ENCODE measurements at regions not wholly inside any gene's neighbourhood (a gene's known extent, or its start where the extent isn't known, plus 50 kb on each side); places are given as distances from the start of the nearest gene placed in this dataset.

DNA sequence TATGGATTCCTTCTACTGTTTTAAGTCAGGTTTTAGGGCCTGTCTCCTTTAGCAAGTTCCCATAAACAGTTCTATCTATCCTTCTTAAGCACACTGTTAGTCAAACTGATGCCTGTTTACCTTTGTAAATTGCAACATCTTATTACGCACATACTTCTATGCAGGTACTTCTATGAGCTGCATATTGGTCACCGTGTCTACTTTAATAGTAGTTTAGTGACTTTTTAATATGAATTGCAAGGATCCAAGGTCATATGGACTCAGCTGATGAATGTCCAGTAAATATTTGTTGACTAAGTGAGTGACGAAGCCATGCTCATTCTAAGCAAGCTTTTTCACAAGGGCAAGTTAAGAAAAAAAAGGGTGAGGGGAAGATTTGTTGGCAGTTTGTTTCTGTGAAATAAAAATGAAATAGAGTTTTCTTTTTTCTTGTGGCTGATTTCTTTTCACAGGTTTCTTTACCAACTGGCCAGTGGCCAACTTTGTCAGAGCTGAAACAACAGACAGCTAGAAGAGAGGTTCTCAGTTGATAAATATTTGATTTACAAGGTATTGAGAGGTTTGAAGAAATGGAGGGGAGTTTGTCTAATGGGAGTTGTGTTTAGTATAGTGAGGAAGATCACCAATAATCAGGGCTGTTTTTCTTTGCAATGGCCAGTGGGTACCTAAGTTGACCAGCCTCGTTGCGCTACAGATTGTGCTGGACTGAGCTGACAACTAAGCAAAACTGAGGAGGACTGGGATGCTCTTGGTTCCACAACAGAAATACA, 141.1 kb downstream of the SLC15A5 start:
- TF ChIP-seq, protein P1, sequence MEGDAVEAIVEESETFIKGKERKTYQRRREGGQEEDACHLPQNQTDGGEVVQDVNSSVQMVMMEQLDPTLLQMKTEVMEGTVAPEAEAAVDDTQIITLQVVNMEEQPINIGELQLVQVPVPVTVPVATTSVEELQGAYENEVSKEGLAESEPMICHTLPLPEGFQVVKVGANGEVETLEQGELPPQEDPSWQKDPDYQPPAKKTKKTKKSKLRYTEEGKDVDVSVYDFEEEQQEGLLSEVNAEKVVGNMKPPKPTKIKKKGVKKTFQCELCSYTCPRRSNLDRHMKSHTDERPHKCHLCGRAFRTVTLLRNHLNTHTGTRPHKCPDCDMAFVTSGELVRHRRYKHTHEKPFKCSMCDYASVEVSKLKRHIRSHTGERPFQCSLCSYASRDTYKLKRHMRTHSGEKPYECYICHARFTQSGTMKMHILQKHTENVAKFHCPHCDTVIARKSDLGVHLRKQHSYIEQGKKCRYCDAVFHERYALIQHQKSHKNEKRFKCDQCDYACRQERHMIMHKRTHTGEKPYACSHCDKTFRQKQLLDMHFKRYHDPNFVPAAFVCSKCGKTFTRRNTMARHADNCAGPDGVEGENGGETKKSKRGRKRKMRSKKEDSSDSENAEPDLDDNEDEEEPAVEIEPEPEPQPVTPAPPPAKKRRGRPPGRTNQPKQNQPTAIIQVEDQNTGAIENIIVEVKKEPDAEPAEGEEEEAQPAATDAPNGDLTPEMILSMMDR (IDR thresholded peaks at IDR 0.05; ENCODE audit: low read depth, low read length), result no peak
- no peak for DNase-seq (ENCODE audit: extremely low read depth, low read depth)

DNA sequence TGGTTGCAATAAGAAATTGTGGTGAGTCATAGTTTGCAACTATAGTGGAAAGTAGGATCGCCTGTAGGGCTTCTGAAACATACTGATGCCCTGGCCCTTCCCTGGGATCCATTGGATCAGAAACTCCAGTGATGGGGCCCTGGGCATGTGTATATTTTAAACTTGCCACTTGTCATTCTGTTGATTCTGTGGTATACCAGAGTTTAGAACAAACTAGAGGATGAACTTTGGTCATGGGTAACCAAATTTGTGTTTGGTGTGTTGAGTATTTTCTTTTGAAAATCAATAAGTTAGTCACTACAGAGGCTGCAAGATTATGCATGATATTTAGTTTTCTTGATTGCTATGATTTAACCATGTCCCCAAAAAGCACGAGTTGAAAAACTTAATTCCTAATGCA, 142.2 kb downstream of the SLC15A5 start:
- DNase-seq (ENCODE audit: extremely low read depth, low read depth), result no peak
- TF ChIP-seq, protein P1 (IDR thresholded peaks at IDR 0.05; ENCODE audit: low read depth, low read length), result no peak

DNA sequence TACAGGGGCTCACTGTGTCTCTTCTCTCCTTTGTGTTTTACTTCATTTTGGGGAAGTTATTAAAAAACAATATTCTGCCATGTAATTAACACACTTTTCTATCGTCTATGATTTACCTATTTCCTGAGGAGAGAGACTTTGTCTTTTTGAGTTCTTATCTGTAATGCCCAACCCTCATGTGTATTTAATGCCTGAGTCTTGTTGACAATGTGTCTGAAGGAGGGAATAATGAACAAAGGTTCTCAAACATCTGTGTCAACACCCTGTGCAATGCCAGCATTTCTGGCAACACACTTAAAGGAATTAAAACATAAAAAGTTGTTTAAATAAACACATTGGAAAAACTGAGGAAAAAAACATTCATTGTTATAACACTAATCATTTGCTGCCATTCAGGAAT, 147.1 kb downstream of the SLC15A5 start:
- TF ChIP-seq, protein P1 (IDR thresholded peaks at IDR 0.05; ENCODE audit: low read depth, low read length), result no peak

DNA sequence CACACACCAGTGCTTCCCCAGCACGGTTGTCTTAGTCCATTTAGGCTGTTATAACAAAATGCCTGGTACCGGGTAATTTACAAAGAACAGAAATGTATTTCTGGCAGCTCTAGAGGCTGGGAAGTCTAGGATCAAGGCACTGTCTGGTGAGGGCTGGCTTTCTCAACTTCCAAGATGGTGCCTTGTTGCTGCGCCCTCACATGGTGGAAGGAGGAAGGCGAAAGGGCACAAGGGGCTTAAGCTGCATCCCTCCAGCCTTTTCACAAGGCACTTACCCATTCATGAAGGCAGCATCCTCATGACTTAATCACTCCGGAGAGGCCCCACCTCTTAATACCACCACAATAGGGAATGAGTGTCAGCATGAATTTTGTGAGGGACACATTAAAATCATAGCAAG, 155.5 kb downstream of the SLC15A5 start:
- DNase-seq (ENCODE audit: extremely low read depth, low read depth), result no peak
- TF ChIP-seq, protein P1 (IDR thresholded peaks at IDR 0.05; ENCODE audit: low read depth, low read length), result no peak

More for the DNA sequence above, 147.1 kb downstream of the SLC15A5 start:
- no peak for DNase-seq (ENCODE audit: extremely low read depth, low read depth)

DNA sequence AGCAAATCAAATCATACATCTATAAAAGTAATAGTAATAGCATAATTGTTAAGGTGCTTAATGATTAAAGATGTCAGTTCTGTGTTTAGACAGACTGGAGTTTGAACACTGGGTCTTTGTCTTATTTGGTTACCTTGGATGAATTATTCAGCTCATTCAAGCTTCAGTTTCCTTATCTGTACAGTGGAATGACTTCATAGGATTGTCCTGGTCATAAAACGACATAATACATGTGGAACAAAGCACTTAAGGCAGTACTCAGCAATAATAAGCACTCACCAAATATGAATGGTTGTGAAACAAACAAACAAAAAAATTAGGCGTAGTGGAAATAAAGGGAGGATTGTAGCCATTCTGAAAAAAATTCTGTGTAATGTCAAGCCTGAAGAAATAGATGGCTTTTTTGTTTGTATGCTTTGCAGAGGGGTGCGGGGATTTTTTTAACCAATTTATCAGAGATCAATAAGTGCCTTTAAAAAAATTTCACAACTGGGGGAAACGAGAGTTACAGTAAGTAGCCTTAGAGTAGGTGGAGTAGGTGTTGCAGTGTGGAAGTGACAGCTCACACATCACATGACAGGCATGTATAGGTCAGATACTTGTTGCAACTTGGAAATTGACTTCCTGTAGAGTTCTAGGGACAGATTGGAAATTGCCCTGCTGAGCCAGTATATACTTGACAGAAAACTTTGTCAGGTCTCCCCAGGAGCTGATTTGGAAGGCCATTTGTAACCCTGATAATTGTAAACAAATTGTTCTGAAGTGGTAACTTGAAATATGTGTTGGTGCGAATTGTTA, 157.7 kb downstream of the SLC15A5 start:
- DNase-seq (ENCODE audit: extremely low read depth, low read depth), result no peak

DNA sequence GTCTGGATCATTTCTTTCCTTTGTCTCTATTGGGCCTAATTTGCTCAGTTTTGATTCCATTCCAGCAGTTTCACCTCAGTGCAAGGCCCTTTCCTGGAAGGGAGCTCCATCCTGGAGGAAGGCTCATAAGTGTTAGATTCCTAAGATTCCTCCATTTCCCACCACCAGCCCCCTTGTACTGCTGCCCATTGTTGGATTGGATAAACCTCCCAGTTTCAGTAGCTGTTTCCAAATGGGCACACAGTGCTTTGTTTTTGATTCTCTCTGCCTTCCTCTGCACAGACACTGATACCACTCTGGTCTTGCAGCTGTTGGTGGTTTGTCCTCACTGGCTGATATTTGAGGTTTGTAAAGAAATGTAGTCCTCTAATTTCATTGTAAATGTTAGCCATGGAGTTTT, 158.9 kb downstream of the SLC15A5 start:
- DNase-seq (ENCODE audit: extremely low read depth, low read depth), result no peak
- TF ChIP-seq, protein P1 (IDR thresholded peaks at IDR 0.05; ENCODE audit: low read depth, low read length), result no peak

More for the DNA sequence above, 157.7 kb downstream of the SLC15A5 start:
- TF ChIP-seq, protein P1 (IDR thresholded peaks at IDR 0.05; ENCODE audit: low read depth, low read length), result no peak
